Activated CD4-positive, alpha-beta memory T cell treated with anti-CD3 and anti-CD28 coated beads for 36 hours (primary cell): ENCODE measurements at regions not wholly inside any gene's neighbourhood (a gene's known extent, or its start where the extent isn't known, plus 50 kb on each side); places are given as distances from the start of the nearest gene placed in this dataset.

Experiments used
- CTCF ChIA-PET: fragments of 350-600 bp; sonication (Branson Sonifier 250); formaldehyde crosslinking; loops from one replicate; lab custom pipeline; 2021; ENCODE audit warnings: antibody characterized with exemption, inconsistent platforms; lab: Charles Lee
- POLR2A ChIA-PET: fragments of 350-600 bp; sonication (Branson Sonifier 250); formaldehyde crosslinking; loops from one replicate; lab custom pipeline; 2021; ENCODE audit warnings: antibody characterized with exemption; lab: Charles Lee
- DNase-seq: peaks from one replicate; pipeline ENCODE4 v3.0.0-alpha.2; 2020
- H3K27ac Mint-ChIP-seq: one replicate; pipeline ENCODE4 v1.8.0; 2021; ENCODE audit warnings: mixed read lengths
- H3K27me3 Mint-ChIP-seq: one replicate; pipeline ENCODE4 v1.8.0; 2021; ENCODE audit warnings: mixed read lengths
- H3K36me3 Mint-ChIP-seq: one replicate; pipeline ENCODE4 v1.8.0; 2021; ENCODE audit warnings: mixed read lengths
- H3K4me1 Mint-ChIP-seq: one replicate; pipeline ENCODE4 v1.8.0; 2021; ENCODE audit warnings: low read depth, mixed read lengths
- H3K4me3 Mint-ChIP-seq: one replicate; pipeline ENCODE4 v1.8.0; 2021; ENCODE audit warnings: mild to moderate bottlenecking, mixed read lengths
- H3K9me3 Mint-ChIP-seq: one replicate; pipeline ENCODE4 v1.8.0; 2021; ENCODE audit warnings: mixed read lengths
- intact Hi-C: fragments of 100-400 bp; cut with micrococcal nuclease; formaldehyde crosslinking; loops from one replicate; pipeline ENCODE4 v1.15.1; 2023

DNA sequence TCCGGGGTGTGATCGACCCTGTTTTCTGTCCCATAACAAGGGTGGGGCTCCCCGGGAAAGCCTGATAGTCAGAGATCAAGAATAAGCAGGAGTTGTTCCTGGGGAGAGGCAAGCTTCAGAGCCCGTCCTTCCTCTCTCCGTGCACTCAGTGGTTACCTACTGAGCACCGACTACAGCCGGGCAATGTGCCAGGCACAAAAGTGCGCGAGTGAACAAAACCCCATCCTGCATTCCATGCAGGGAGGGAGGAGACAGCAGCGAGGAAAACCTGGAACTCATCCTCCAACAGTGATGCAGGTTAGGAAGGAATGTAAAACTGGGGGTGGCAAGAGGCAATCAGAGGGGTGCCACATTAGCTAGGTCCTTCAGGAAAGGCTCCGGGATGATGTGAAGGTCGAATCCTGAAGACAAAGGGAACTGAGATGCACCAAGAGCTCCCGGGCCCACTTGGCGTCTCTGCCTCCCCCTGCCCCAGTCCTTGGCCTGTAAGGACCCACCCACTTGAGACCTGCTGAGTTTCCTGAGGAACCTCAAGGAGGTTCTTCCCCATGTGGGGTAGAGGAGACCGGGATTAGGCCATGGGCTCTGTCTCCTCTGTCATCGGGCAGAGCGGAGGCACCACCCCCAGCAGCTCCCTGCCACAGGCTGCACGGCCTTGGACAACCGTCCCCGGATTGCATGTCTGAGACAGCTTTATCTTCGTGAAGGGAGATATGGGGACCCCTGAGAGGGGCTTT lies 198.2 kb downstream of the NDUFA10 start:
- ChIA-PET CTCF (no interaction called here), POLR2A (no interaction called here)
- Mint-ChIP-seq H3K9me3 (no peaks in the 10 kb centered on the region), H3K4me1 (peaks cover 8% of the 10 kb centered on the region), H3K27ac (no peak overlapping the region), H3K27me3 (peaks cover 2% of the 10 kb centered on the region), H3K4me3 (no peak overlapping the region), H3K36me3 (no peaks in the 10 kb centered on the region)
- no peak for DNase-seq
- intact Hi-C loops = no loop called here

DNA sequence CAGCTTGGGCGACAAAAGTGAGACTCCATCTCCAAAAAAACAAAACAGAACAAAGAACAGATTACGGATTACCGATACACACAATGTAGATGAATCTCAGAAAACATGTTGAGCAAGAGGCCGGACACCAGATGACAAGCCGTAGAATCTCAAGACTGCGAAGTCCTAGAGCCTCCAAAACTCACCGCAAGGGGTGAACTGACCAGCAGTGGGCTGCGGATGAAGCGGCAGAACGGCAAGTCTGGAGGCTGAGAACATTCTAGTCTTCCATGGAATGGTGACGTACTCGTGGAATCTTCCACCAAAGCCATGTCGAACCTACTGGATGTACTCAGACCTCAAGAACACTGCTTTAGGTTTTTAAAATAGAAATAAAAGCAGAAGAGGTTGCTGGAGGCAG lies 198.8 kb downstream of the NDUFA10 start:
- no peaks in the 10 kb centered on the region for H3K9me3 Mint-ChIP-seq
- no peak overlapping the region for H3K4me3 Mint-ChIP-seq
- no peaks in the 10 kb centered on the region for H3K36me3 Mint-ChIP-seq
- H3K27ac Mint-ChIP-seq = no peak overlapping the region
- H3K27me3 Mint-ChIP-seq = peaks cover 2% of the 10 kb centered on the region
- intact Hi-C loops = no loop called here
- peaks cover 11% of the 10 kb centered on the region for H3K4me1 Mint-ChIP-seq
- POLR2A ChIA-PET = no interaction called here
- CTCF ChIA-PET = no interaction called here
- DNase-seq = no peak

DNA sequence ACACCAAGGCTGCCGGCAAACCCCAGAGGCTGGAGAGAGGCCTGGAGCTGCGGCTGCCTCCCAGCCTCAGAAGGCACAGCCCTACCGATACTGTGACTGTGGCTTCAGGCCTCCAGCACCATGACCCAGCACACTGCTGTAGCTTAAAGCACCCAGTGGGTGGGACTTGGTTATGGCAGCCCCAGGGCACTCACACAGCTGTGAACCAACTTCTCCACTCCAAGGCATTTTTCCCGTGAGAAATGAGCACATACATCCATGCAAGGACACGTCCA lies 199.5 kb downstream of the NDUFA10 start:
- ChIA-PET POLR2A (no interaction called here), CTCF (no interaction called here)
- H3K27me3 Mint-ChIP-seq = peaks cover 3% of the 10 kb centered on the region
- no peaks in the 10 kb centered on the region for H3K9me3 Mint-ChIP-seq
- intact Hi-C loops = no loop called here
- no peaks in the 10 kb centered on the region for H3K36me3 Mint-ChIP-seq
- H3K4me1 Mint-ChIP-seq = peaks cover 11% of the 10 kb centered on the region
- H3K4me3 Mint-ChIP-seq = no peak overlapping the region
- H3K27ac Mint-ChIP-seq = no peak overlapping the region
- no peak for DNase-seq

DNA sequence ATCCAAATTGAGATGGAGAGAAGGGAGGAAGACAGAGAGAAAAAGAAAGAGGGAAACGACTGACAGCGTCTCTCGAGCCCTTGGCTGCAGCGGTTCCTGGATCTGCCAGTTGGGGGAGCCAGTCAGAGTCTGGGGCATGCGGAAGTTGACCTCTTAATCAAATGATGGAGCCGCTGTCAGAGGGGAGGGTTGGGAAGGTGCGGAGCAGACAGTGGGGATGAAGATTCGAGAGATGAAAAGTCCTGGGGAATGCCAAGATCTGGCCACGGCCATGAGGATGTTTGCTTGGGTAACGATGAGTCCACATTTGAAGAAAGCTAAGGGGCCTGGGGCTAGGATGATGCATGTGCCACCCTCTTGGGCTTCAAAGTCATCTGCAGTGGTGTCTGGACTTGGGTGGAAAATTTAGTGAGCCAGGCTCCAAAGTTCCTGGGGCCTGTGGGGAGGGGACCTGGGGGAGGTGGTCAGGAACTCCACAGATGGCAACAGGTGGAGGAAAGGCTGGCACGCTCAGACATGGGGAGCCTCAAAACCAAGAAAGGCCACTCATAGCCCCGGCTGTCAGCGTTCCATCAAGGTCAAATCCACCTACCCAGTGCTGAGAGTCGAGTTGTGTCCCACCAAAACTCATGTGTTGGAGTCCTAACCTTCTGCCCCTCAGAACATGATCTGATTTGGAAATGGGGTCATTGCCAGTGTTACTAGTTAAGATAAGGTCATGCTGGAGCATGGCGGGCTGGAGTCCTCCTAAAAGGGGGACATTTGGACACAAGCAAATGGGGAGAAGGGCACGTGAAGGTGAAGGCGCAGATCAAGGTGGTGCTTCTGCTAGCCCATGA lies 200.1 kb downstream of the NDUFA10 start:
- Mint-ChIP-seq H3K4me1 (peaks cover 11% of the 10 kb centered on the region), H3K36me3 (no peaks in the 10 kb centered on the region), H3K27me3 (peaks cover 6% of the 10 kb centered on the region), H3K9me3 (no peaks in the 10 kb centered on the region), H3K27ac (no peak overlapping the region), H3K4me3 (no peak overlapping the region)
- intact Hi-C loops = no loop called here
- DNase-seq = no peak
- ChIA-PET POLR2A (no interaction called here), CTCF (interaction anchor here (0.6 kb wide), 1 partner anchor 201 kb away, joined by 4 read pairs; no protein-coding TSS in a partner anchor)

DNA sequence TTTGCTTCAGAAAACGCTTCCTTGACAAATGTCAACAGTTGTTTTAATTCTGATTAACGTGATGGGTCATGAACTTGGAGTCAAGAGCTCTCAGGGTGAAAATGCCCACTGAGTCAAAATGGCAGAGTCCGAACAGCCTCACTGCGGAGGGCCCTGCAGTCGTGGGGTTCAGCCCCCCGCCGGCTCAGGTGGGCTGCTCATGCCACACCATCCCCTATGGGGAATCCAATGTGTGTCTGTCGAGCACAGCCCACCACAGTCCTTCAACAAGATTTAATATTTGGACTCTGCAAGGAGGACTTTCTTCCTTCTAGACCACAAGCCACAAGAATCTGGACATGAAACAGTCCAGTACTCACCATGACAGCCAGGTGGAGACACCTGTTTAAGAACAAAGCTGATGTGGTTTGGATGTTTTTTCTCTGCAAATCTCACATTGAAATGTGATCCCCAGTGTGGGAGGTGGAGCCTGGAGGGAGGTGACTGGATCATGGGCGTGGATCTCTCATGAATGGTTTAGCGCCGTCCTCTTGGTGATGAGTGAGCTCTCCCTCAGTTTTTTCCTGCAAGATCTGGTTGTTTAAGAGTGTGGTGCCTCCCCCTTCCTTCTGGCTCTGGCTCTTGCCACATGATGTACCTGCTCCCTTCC lies 201.0 kb downstream of the NDUFA10 start:
- no peaks in the 10 kb centered on the region for H3K36me3 Mint-ChIP-seq
- ChIA-PET POLR2A (no interaction called here), CTCF (interaction anchor here (0.6 kb wide), 1 partner anchor 202 kb away, joined by 4 read pairs; no protein-coding TSS in a partner anchor)
- H3K27ac Mint-ChIP-seq = no peak overlapping the region
- intact Hi-C loops = no loop called here
- peak; percentile 15 for DNase-seq
- no peak overlapping the region for H3K4me3 Mint-ChIP-seq
- no peaks in the 10 kb centered on the region for H3K9me3 Mint-ChIP-seq
- H3K4me1 Mint-ChIP-seq = peaks cover 11% of the 10 kb centered on the region
- peaks cover 6% of the 10 kb centered on the region for H3K27me3 Mint-ChIP-seq

DNA sequence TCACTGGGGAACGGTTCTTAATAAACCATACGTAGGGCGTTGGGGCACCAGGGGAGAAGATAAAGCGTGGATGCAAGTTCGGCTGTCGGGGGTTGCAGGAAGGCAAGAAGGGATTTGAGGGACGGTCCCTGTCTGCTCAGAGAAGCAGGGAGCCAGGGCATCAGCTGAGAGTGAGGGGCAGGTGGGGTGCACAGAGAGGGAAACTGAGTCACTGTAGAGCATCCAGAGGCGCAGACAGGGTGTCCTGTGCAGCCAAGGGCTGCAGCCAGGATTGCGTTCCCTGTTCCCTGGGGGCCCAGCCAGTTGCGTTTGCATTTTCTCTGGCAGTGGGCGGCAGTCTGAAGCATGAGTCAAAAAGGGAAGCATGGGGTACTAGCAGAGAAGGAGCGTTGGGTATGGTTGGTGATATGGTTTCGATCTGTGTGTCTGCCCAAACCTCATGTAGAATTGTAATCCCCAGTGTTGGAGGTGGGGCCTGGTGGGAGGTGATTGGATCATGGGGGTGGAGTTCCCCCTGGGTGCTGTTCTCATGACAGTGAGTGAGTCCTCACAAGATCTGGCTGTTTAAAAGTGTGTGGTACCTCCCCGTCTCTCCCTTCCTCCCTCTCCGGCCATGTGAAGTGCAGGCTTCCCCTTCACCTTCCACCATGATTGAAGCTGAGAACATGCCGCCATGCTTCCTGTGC lies 202.9 kb downstream of the NDUFA10 start:
- Mint-ChIP-seq H3K36me3 (no peaks in the 10 kb centered on the region), H3K9me3 (no peaks in the 10 kb centered on the region), H3K4me1 (peaks cover 11% of the 10 kb centered on the region), H3K27me3 (peaks cover 8% of the 10 kb centered on the region), H3K27ac (no peak overlapping the region), H3K4me3 (no peak overlapping the region)
- intact Hi-C loops = no loop called here
- ChIA-PET CTCF (no interaction called here), POLR2A (no interaction called here)
- DNase-seq = peak; percentile 76

DNA sequence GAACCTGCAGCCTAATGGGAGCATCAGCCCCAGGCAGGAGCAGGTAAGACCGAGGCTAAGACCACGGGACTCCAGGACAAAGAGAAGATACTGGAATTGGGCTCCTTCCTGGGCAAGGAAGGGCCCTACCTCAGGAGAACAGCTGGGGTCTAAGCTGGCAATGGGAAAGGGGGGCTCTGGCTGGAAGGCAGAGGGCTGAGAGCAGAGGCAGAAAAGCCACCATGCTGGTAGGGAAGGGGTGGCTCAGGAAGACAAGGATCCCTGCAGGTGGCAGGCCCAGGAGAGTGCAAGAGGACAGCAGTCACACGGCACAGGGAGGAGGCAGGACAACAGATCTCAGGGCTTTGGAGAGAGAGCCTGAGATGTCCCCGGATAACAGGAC lies 203.5 kb downstream of the NDUFA10 start:
- Mint-ChIP-seq H3K4me1 (peaks cover 11% of the 10 kb centered on the region), H3K4me3 (no peak overlapping the region), H3K27me3 (peaks cover 8% of the 10 kb centered on the region), H3K27ac (no peak overlapping the region), H3K9me3 (no peaks in the 10 kb centered on the region), H3K36me3 (no peaks in the 10 kb centered on the region)
- ChIA-PET CTCF (no interaction called here), POLR2A (no interaction called here)
- intact Hi-C loops = no loop called here
- no peak for DNase-seq

DNA sequence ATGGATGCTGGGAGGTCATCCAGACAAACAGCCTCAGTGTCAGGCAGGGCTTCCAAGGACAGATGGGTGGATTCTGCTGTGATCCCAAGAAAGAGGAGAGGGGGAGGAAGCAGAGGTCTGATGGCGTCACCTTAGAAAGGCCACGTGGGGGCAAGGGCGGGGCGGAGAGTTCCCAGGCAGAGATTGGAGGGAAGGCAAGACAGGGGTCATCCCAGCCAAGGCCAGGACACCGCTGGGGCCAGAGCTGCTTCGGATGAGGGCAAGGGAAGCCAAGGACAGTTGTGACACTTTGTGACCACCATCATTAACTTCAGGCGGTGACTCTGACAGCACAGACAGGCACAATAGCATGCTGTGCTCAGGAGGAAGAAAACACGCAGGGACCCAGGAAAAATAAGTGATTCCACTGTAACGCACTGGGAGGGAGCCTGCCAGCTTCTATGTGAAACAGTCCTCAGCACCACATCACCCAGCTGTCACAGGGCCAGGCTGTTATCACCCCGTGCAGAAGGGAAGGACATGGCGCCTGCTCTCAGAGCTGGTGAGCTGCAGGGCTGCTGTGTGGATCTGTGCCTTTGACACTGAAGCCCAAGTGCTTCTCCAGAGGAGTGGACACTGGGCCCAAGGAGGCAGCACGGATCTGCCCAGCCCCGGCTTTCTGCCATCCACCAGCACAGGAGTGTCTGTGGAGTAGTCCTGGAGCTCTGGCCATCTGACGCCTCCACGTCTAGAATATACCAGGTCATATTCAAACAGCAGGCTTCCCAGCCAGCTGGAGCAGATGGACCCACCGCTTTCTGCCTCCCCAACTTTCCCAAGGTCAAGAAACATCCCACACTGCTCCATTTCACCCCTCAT lies 204.1 kb downstream of the NDUFA10 start:
- Mint-ChIP-seq H3K27ac (no peak overlapping the region), H3K27me3 (peaks cover 8% of the 10 kb centered on the region), H3K4me3 (no peak overlapping the region), H3K4me1 (peaks cover 11% of the 10 kb centered on the region), H3K36me3 (no peaks in the 10 kb centered on the region), H3K9me3 (no peaks in the 10 kb centered on the region)
- ChIA-PET CTCF (no interaction called here), POLR2A (no interaction called here)
- no peak for DNase-seq
- intact Hi-C loops = no loop called here

DNA sequence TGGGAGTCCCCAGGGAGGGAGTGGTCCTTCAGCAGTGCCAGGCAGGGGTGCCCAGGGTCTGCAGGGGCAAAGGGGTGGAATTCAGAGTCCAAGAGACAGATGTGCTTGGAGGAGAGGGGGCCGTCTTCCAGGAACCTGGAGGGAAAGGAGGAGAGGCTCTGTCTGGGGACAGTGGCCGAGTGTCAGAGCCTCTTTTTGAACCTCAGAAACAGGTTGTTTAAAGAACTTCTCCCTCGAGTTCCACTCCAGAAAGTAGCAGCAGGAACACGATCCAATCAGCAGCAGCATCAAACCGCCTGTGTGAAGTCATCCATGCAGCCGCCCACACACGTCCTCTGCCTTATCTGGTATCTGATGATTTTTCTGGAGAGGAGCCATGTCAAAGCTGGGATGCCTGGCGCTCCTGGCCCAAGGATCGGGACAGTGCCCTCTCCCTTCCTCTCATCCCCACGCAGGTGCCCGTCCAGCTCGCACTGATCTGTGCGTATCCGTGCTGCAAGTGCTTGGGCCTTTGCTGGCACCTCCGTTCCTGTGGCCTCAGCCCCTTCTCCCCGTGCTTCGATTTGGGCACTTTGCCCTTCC lies 205.1 kb downstream of the NDUFA10 start:
- Mint-ChIP-seq H3K27me3 (peaks cover 8% of the 10 kb centered on the region), H3K4me3 (no peak overlapping the region), H3K36me3 (no peaks in the 10 kb centered on the region), H3K9me3 (no peaks in the 10 kb centered on the region), H3K27ac (no peak overlapping the region), H3K4me1 (peaks cover 11% of the 10 kb centered on the region)
- CTCF ChIA-PET = no interaction called here
- POLR2A ChIA-PET = no interaction called here
- intact Hi-C loops = no loop called here
- peak; percentile 45 for DNase-seq

DNA sequence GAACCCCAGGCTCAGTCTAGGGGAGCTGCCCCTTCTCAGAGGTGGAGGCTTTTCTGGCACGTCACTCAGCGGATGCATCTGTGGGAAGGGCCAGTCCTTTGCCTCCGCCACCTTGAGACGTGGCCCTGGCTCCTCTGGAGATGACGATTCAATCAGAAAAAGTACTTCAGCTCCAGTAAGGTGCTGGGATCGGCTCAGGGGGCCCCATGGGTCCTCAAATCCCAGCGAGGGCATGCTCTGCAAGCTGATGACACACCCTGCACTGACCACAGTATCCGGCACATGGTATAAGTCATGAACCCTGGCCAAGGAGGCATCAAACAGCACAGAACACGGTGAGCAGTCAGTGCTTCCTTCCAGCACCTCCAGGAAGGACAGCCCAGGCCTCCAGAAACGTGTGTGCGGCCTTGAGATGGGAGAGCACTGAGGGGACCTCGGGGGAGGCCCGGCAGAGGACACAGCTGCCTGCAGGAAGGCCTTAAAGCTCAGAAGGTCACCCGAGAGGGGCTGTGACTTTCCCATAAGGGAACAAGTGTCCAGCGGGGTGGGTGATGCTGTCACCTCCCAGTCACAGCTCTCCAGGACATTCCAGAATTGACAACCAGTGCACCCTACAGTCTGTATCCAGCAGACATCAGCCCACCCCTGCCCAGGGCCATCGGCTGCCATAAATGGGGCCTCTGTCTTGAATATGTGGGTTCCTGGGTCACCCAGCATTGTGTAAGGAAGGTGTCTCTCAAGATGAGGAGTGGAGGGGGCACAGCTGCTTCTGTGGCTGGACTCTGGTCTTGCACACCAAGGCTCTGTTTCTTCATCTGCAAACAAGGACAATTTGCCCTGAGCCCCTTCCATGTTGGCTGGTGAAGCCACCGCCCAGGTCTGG lies 205.8 kb downstream of the NDUFA10 start:
- POLR2A ChIA-PET = no interaction called here
- H3K36me3 Mint-ChIP-seq = no peaks in the 10 kb centered on the region
- no peak overlapping the region for H3K4me3 Mint-ChIP-seq
- CTCF ChIA-PET = interaction anchor here (0.7 kb wide), 1 partner anchor 319 kb away, joined by 3 read pairs; no protein-coding TSS in a partner anchor
- no peak for DNase-seq
- intact Hi-C loops = no loop called here
- H3K4me1 Mint-ChIP-seq = peaks cover 11% of the 10 kb centered on the region
- H3K27me3 Mint-ChIP-seq = peaks cover 8% of the 10 kb centered on the region
- no peaks in the 10 kb centered on the region for H3K9me3 Mint-ChIP-seq
- no peak overlapping the region for H3K27ac Mint-ChIP-seq
